AG10803 (cell line): ENCODE measurements at regions not wholly inside any gene's neighbourhood (a gene's known extent, or its start where the extent isn't known, plus 50 kb on each side); places are given as distances from the start of the nearest gene placed in this dataset.

ENCODE experiments used
- DNase-seq: peaks from one replicate; pipeline ENCODE4 v3.0.0; 2010; ENCODE audit warnings: low read depth
- H3K4me3 ChIP-seq: 2 replicates; pipeline ENCODE4 v1.5.1; 2011; ENCODE audit warnings: mild to moderate bottlenecking, low read length, control low read depth
- CTCF ChIP-seq: conservative IDR thresholded peaks from 2 replicates; pipeline ENCODE4 v1.5.1; 2011; ENCODE audit warnings: mild to moderate bottlenecking, low read length, control low read depth, inconsistent platforms

DNA sequence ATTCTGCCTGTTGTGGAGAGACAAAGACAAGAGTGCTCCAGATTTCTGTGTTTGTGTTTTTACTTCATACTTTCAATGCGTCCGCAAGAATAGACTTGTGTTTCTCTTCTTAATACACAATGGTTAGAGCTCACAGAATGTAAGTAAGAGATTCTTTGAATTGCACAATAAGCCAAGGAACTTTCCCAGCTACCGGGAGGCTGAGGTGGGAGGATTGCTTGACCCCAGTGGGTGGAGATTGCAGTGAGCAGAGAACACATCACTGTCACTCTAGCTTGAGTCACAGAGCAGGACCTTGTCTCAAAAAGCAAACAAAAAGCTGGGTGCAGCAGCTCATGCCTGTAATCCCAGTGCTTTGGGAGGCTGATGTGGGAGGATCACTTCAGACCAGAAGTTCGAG, 250.7 kb upstream of the MYO3A start:
- TF ChIP-seq CTCF, result no peak
- DNase-seq, result no peak

DNA sequence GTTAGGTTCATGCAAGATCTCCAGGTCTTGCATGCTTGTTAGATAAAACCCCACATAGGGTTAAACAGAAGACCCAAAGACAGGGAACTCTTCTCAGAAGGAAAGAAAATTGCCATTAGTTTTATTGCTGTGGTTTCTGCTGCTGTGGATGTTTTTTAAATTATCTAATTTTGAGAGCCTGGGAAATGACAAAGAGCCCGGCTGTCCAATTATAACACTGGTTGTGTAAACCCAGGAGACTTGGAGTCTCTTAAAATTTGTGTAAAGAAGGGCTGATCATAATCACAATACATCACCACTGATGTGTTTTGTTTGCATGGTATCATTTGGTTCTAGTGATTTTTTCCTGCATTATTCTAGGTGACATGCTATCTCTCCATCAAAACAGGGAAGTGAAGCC, 246.5 kb upstream of the MYO3A start:
- TF ChIP-seq CTCF, result no peak
- DNase-seq, result no peak
- no peak overlapping the region for H3K4me3 ChIP-seq

More for the DNA sequence above, 250.7 kb upstream of the MYO3A start:
- no peak overlapping the region for H3K4me3 ChIP-seq

- no peak for DNase-seq
- H3K4me3 ChIP-seq, result no peak overlapping the region
- TF ChIP-seq CTCF, result no peak
Measured at GRCh38 chr10:25689346-25690100, 244.5 kb upstream of the MYO3A start.

DNA sequence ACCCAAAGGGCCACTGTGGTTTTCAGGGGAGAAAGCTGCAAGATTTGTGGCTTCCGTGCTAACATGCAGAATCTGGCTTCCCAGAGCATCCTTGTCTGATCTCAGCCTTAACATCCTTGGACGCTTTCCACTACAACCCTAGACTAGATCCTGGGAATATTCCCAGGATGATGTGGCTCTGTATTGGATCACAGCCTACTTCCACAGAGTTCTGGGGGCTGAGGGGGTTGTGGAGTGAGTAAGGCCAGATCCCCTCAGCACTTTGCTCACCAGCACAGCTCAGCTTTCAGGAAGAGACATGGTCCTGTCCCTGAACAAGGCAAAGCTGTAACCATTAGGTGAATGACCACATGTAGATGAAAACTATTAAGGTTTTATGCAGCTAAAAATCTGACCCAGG, 241.3 kb upstream of the MYO3A start:
- H3K4me3 ChIP-seq, result no peak overlapping the region
- no peak for TF ChIP-seq CTCF
- DNase-seq, result no peak

- no peak overlapping the region for H3K4me3 ChIP-seq
- TF ChIP-seq CTCF, result no peak
- no peak for DNase-seq
Measured at GRCh38 chr10:25694206-25694933, 239.7 kb upstream of the MYO3A start.

DNA sequence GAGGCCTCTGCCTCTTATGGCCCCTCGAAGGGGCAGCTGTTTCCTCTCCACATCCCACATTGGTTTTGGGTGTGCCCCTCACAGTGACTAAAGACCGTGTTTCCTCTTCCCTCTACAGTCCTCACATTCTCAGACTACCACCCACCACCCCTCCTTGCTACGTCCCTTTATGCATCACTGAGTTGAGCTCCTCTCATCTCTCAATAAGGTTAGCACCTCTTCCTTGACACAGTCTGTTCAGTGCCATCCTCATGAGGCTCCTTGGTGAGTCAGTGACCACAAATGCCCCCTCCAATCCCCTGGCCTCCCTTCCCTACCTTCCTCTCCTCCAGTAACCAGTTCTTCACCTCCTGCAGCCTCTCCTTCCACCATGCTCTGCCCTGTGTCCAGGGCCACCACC, 239.1 kb upstream of the MYO3A start:
- TF ChIP-seq CTCF, result no peak
- DNase-seq, result no peak
- H3K4me3 ChIP-seq, result no peak overlapping the region

GRCh38 chr10:25695586-25695985, 238.4 kb upstream of the MYO3A start:
- TF ChIP-seq CTCF, result no peak

More at GRCh38 chr10:25695586-25695985, 238.4 kb upstream of the MYO3A start:
- H3K4me3 ChIP-seq, result no peak overlapping the region
- no peak for DNase-seq
